ENCODE measurements at regions not wholly inside any gene's neighbourhood (a gene's known extent, or its start where the extent isn't known, plus 50 kb on each side); places are given as distances from the start of the nearest gene placed in this dataset.
A peak's percentile ranks its signal among the peaks of the same experiment; 100 is the strongest.

GRCh38 chr2:47237375-47238334, 61.3 kb upstream of the CALM2 start:
- 77 to 78% methylated on average over 6 to 12 of the region's 12 CpGs for WGBS, 2 experiments (ENCODE audit: insufficient coverage in 1 of 2, insufficient read length in 1 of 2)
- peak overlapping the region; percentile 44 for H3K27ac Mint-ChIP-seq
- no peaks in the 10 kb centered on the region for H3K9me3 ChIP-seq (ENCODE audit: control insufficient read depth, low read length)
- no peaks in the 10 kb centered on the region for H3K36me3 Mint-ChIP-seq (ENCODE audit: low read depth)
- H3K27me3 ChIP-seq (ENCODE audit: control insufficient read depth, insufficient read depth, low read length, poor library complexity, severe bottlenecking), result no peaks in the 10 kb centered on the region
- H3K36me3 ChIP-seq (ENCODE audit: control insufficient read depth, insufficient read depth, low read length), result no peaks in the 10 kb centered on the region
- no peaks in the 10 kb centered on the region for H3K9me3 Mint-ChIP-seq
- no peak overlapping the region for H3K27ac ChIP-seq (ENCODE audit: low read depth, low read length)
- peaks cover 69% of the 10 kb centered on the region for H3K4me1 Mint-ChIP-seq
- H3K9ac ChIP-seq (ENCODE audit: extremely low read depth, low read length, poor library complexity, severe bottlenecking), result no peak overlapping the region
- H3K4me3 Mint-ChIP-seq, result peak overlapping the region; percentile 34
- H3K4me1 ChIP-seq (ENCODE audit: control insufficient read depth, insufficient read depth, low read length), result peaks cover 7% of the 10 kb centered on the region
- TF ChIP-seq CTCF (conservative IDR thresholded peaks at IDR 0.05), result no peak
- no peak overlapping the region for H3K4me3 ChIP-seq (ENCODE audit: low read length)
- H3K27me3 Mint-ChIP-seq (ENCODE audit: insufficient read depth), result peaks cover 34% of the 10 kb centered on the region
- DNase-seq, result no peak

GRCh38 chr2:47236503-47237215, 60.3 kb upstream of the CALM2 start:
- peaks cover 7% of the 10 kb centered on the region for H3K4me1 ChIP-seq (ENCODE audit: control insufficient read depth, insufficient read depth, low read length)
- H3K4me1 Mint-ChIP-seq, result peaks cover 63% of the 10 kb centered on the region
- 90 to 92% methylated on average over 2 of the region's 2 CpGs for WGBS, 2 experiments (ENCODE audit: insufficient coverage in 1 of 2, insufficient read length in 1 of 2)
- H3K36me3 Mint-ChIP-seq (ENCODE audit: low read depth), result no peaks in the 10 kb centered on the region
- no peak overlapping the region for H3K4me3 ChIP-seq (ENCODE audit: low read length)
- no peak overlapping the region for H3K27ac ChIP-seq (ENCODE audit: low read depth, low read length)
- no peaks in the 10 kb centered on the region for H3K27me3 ChIP-seq (ENCODE audit: control insufficient read depth, insufficient read depth, low read length, poor library complexity, severe bottlenecking)
- H3K27me3 Mint-ChIP-seq (ENCODE audit: insufficient read depth), result peaks cover 41% of the 10 kb centered on the region
- DNase-seq, result no peak
- H3K9me3 ChIP-seq (ENCODE audit: control insufficient read depth, low read length), result no peaks in the 10 kb centered on the region
- no peaks in the 10 kb centered on the region for H3K36me3 ChIP-seq (ENCODE audit: control insufficient read depth, insufficient read depth, low read length)
- H3K4me3 Mint-ChIP-seq, result no peak overlapping the region
- H3K9me3 Mint-ChIP-seq, result no peaks in the 10 kb centered on the region
- H3K9ac ChIP-seq (ENCODE audit: extremely low read depth, low read length, poor library complexity, severe bottlenecking), result no peak overlapping the region
- TF ChIP-seq CTCF (conservative IDR thresholded peaks at IDR 0.05), result peak; percentile 16
- H3K27ac Mint-ChIP-seq, result peak overlapping the region; percentile 7

- no peak overlapping the region for H3K4me3 Mint-ChIP-seq
- H3K4me1 Mint-ChIP-seq, result peaks cover 60% of the 10 kb centered on the region
- Histone ChIP-seq H3K9ac (ENCODE audit: extremely low read depth, low read length, poor library complexity, severe bottlenecking) (no peak overlapping the region), H3K27ac (ENCODE audit: low read depth, low read length) (no peak overlapping the region), H3K27me3 (ENCODE audit: control insufficient read depth, insufficient read depth, low read length, poor library complexity, severe bottlenecking) (no peaks in the 10 kb centered on the region), H3K36me3 (ENCODE audit: control insufficient read depth, insufficient read depth, low read length) (no peaks in the 10 kb centered on the region), H3K4me1 (ENCODE audit: control insufficient read depth, insufficient read depth, low read length) (peaks cover 7% of the 10 kb centered on the region), H3K4me3 (ENCODE audit: low read length) (no peak overlapping the region), H3K9me3 (ENCODE audit: control insufficient read depth, low read length) (no peaks in the 10 kb centered on the region)
- H3K36me3 Mint-ChIP-seq (ENCODE audit: low read depth), result no peaks in the 10 kb centered on the region
- DNase-seq, result no peak
- TF ChIP-seq CTCF (conservative IDR thresholded peaks at IDR 0.05), result no peak
- H3K27me3 Mint-ChIP-seq (ENCODE audit: insufficient read depth), result peaks cover 41% of the 10 kb centered on the region
- H3K9me3 Mint-ChIP-seq, result no peaks in the 10 kb centered on the region
- WGBS, 2 experiments (ENCODE audit: insufficient coverage in 1 of 2, insufficient read length in 1 of 2), result 99% methylated on average over 2 of the region's 2 CpGs; no CpG with 5 or more reads in 1 of the 2 experiments
- H3K27ac Mint-ChIP-seq, result no peak overlapping the region
Measured at GRCh38 chr2:47235132-47235531, 58.8 kb upstream of the CALM2 start.

Measured in endodermal cell (in vitro differentiated cells).